T-helper 2 cell treated with Interferon-gamma antibody and Interleukin-4, amounts not matched to agents 5 μg/mL and 100 μg/mL, for 36 hours (primary cell): ENCODE measurements at regions not wholly inside any gene's neighbourhood (a gene's known extent, or its start where the extent isn't known, plus 50 kb on each side); places are given as distances from the start of the nearest gene placed in this dataset.

Source experiments
- DNase-seq: peaks from one replicate; pipeline ENCODE4 v3.0.0; 2021; ENCODE audit warnings: low spot score
- H3K27ac Mint-ChIP-seq: one replicate; pipeline ENCODE4 v1.8.0; 2021; ENCODE audit warnings: mild to moderate bottlenecking, mixed read lengths
- H3K27me3 Mint-ChIP-seq: one replicate; pipeline ENCODE4 v1.8.0; 2021; ENCODE audit warnings: low read depth, mixed read lengths
- H3K36me3 Mint-ChIP-seq: one replicate; pipeline ENCODE4 v1.8.0; 2021; ENCODE audit warnings: low read depth, mixed read lengths
- H3K4me1 Mint-ChIP-seq: one replicate; pipeline ENCODE4 v1.8.0; 2021; ENCODE audit warnings: low read depth, mixed read lengths
- H3K4me3 Mint-ChIP-seq: one replicate; pipeline ENCODE4 v1.8.0; 2022; ENCODE audit warnings: mild to moderate bottlenecking, moderate library complexity, mixed read lengths
- H3K9me3 Mint-ChIP-seq: one replicate; pipeline ENCODE4 v1.8.0; 2021; ENCODE audit warnings: mixed read lengths

DNA sequence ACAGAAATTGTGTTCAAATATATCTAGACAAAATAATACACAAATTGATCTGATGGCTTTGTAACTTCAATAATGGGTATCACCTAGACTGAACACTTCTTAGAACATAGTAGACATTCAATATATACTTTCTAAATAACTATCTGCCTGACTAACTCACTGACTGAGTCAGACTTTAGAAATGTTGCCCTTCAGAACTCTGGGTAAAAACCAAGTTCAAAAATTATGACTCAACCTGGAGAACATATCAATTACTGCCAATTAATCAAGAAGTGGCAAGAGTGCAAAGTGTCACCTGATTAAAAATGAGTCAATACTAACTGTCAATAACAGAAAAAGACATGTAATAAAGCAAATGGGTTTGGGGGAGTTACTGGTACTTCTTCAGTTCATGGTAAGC, 144.6 kb upstream of the TMCO5A start:
- DNase-seq = no peak
- Mint-ChIP-seq H3K27ac (no peak overlapping the region), H3K4me3 (no peak overlapping the region)

DNA sequence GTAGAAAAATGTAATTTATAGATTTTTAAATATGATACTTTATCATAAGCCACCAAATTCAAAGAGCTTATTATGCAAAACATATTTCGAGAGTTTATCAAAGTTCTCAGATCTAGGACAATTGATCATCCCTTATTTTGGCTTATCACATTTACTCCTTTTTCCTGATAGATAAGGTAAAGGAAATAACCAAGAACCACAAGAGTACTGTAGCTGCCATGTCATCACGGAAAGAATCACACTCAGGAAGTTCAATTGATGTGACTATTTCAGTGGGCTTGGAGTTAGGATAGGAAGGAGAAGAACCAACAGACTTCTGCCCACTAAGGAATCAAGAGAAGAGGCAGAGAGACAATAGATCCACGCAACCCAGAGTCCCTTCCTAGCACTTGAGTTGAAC, 142.7 kb upstream of the TMCO5A start:
- Mint-ChIP-seq H3K4me3 (no peak overlapping the region), H3K36me3 (no peaks in the 10 kb centered on the region), H3K27me3 (no peaks in the 10 kb centered on the region), H3K27ac (no peak overlapping the region), H3K4me1 (no peaks in the 10 kb centered on the region), H3K9me3 (no peaks in the 10 kb centered on the region)
- no peak for DNase-seq

More for the DNA sequence above, 144.6 kb upstream of the TMCO5A start:
- Mint-ChIP-seq H3K9me3 (no peaks in the 10 kb centered on the region), H3K4me1 (no peaks in the 10 kb centered on the region), H3K36me3 (no peaks in the 10 kb centered on the region), H3K27me3 (peaks cover 4% of the 10 kb centered on the region)

DNA sequence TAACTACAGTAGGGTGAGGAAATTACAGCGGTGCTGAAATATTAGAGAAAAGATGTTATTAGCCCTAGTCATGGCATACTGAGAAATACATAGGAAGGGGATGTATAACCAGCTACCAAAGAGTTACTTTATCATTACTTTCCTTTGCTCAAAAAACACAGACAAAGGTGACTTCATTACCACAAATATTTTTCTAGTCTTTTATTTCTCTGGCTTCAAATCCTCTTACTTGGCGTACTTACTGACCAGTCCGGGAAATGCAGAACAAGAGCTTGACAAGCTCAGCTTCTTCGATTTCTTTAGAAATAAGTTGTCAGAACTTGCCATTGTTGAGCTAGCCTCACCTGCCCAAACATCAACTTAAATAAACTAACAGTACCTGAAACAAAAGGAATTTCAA, 142.1 kb upstream of the TMCO5A start:
- no peaks in the 10 kb centered on the region for H3K9me3 Mint-ChIP-seq
- no peaks in the 10 kb centered on the region for H3K4me1 Mint-ChIP-seq
- no peaks in the 10 kb centered on the region for H3K36me3 Mint-ChIP-seq
- no peaks in the 10 kb centered on the region for H3K27me3 Mint-ChIP-seq
- H3K27ac Mint-ChIP-seq = no peak overlapping the region
- no peak overlapping the region for H3K4me3 Mint-ChIP-seq
- DNase-seq = no peak

DNA sequence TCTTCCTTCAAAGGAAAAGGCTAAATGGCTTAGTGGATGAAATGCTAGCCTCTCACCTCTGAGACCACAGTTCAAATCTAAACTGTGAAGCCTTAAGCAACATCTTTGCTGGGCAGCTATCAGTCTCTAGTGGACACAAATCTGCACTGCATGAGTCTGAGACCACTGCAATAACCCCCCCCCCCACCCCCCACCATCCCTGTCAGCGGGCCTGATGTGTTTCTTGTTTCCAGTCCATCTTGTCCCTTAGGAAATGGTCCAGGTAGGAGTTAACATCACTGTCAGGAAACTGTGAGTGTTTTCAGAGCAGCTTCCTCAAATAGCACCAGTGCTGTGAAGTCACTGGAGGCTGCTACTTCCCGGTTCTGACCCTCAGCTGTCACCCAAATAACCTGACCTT, 140.6 kb upstream of the TMCO5A start:
- Mint-ChIP-seq H3K9me3 (peaks cover 4% of the 10 kb centered on the region), H3K4me1 (no peaks in the 10 kb centered on the region), H3K27ac (no peak overlapping the region), H3K4me3 (no peak overlapping the region), H3K36me3 (no peaks in the 10 kb centered on the region), H3K27me3 (no peaks in the 10 kb centered on the region)
- no peak for DNase-seq

DNA sequence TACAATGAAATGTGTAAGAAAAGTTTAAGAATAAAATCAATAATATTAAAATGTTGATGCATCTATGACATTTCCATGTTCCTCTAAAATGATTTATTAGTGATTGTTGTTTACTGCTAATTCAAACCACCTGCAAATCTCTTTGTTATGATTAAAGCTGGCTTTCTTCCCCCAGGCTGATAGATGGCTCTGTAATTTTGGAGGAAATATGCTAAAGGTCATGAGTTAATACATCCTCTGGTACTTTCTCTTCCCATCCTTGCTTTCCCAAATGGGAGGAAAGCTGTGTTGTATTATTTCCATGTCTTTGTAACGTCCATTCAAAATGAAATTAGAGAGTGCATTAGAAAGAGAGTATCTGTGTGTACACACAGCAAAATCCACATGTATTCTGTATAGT, 139.5 kb upstream of the TMCO5A start:
- peaks cover 4% of the 10 kb centered on the region for H3K9me3 Mint-ChIP-seq
- no peaks in the 10 kb centered on the region for H3K36me3 Mint-ChIP-seq
- H3K27ac Mint-ChIP-seq = no peak overlapping the region
- H3K4me3 Mint-ChIP-seq = no peak overlapping the region
- DNase-seq = no peak
- no peaks in the 10 kb centered on the region for H3K27me3 Mint-ChIP-seq
- H3K4me1 Mint-ChIP-seq = no peaks in the 10 kb centered on the region

DNA sequence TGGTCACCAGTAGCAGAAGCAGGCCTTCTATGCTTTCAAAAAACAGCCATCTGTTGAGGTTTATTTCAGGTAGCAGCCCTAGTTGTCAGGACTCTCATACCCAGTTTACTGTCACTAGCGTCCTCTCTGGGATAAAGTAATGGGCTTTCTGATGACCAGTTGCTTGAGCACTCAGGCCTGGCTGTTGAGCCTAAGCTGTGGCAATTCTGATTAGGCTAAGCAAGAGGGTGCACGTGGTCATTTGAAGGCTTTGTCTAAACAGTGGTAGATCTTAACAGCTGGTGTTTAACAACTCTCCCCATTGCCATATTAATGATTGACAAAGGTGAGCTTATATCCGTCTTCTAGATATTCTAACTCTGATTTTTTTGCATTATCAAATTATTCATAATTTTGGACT, 132.9 kb upstream of the TMCO5A start:
- no peaks in the 10 kb centered on the region for H3K36me3 Mint-ChIP-seq
- peaks cover 4% of the 10 kb centered on the region for H3K9me3 Mint-ChIP-seq
- DNase-seq = no peak
- H3K27me3 Mint-ChIP-seq = no peaks in the 10 kb centered on the region
- no peaks in the 10 kb centered on the region for H3K4me1 Mint-ChIP-seq
- no peak overlapping the region for H3K27ac Mint-ChIP-seq
- H3K4me3 Mint-ChIP-seq = no peak overlapping the region

DNA sequence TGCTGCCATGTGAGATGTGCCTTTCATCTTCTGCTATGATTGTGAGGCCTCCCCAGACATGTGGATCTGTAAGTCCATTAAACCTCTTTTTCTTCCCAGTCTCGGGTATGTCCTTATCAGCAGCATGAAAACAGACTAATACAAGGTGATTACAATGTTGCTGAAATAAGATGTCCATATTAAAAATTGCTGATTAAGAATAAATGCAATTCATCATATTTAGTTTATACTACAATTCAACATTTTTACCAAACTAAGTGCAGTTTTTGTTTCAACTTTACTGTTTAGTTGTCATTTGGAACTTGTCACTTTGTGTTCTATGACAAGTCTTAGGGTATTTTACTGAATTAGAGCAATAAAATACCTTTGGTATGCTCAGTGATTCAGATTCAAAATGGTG, 127.6 kb upstream of the TMCO5A start:
- no peaks in the 10 kb centered on the region for H3K36me3 Mint-ChIP-seq
- H3K27ac Mint-ChIP-seq = no peak overlapping the region
- H3K4me3 Mint-ChIP-seq = no peak overlapping the region
- no peaks in the 10 kb centered on the region for H3K9me3 Mint-ChIP-seq
- H3K4me1 Mint-ChIP-seq = no peaks in the 10 kb centered on the region
- no peaks in the 10 kb centered on the region for H3K27me3 Mint-ChIP-seq
- no peak for DNase-seq

DNA sequence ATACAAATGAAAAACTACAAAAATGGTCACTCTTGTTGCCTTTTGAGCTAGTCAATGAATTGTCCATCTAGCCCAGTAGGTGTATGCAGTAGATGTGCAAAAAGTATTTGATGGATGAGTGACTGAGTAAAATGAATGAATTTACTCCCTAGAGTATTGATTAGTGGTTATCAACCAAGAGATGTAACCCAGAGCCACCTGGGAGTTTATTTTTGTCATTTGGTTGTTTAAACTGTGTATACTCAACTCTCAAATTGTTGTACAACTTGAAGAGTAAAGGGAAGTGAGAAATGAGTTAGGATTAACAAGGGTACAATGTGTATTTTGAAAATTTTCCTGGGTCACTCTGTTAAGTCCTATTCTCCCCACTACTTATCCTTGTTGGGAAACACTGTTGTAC, 124.1 kb upstream of the TMCO5A start:
- no peaks in the 10 kb centered on the region for H3K9me3 Mint-ChIP-seq
- H3K4me3 Mint-ChIP-seq = no peak overlapping the region
- no peaks in the 10 kb centered on the region for H3K27me3 Mint-ChIP-seq
- H3K4me1 Mint-ChIP-seq = no peaks in the 10 kb centered on the region
- H3K27ac Mint-ChIP-seq = no peak overlapping the region
- no peak for DNase-seq
- no peaks in the 10 kb centered on the region for H3K36me3 Mint-ChIP-seq

DNA sequence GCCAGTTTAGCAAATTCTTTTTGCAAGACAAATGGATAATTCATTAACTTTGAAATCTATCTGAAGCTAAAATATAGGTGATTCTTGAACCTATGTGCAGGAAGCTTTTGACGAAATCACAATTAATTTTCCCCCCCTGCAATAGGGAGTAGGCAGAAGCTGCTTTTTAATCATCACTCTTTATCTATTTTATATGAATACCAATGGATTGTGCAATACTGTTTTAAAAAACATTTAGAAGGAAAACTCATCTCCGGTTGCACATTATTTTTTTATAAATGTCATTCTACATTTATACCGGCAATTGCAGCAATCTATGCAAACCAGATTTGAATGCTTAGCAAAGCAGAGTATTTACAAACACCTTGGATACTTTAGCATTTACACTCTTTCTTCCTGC, 121.1 kb upstream of the TMCO5A start:
- DNase-seq = no peak
- Mint-ChIP-seq H3K4me1 (no peaks in the 10 kb centered on the region), H3K27me3 (no peaks in the 10 kb centered on the region), H3K36me3 (no peaks in the 10 kb centered on the region), H3K9me3 (no peaks in the 10 kb centered on the region), H3K27ac (no peak overlapping the region), H3K4me3 (no peak overlapping the region)

DNA sequence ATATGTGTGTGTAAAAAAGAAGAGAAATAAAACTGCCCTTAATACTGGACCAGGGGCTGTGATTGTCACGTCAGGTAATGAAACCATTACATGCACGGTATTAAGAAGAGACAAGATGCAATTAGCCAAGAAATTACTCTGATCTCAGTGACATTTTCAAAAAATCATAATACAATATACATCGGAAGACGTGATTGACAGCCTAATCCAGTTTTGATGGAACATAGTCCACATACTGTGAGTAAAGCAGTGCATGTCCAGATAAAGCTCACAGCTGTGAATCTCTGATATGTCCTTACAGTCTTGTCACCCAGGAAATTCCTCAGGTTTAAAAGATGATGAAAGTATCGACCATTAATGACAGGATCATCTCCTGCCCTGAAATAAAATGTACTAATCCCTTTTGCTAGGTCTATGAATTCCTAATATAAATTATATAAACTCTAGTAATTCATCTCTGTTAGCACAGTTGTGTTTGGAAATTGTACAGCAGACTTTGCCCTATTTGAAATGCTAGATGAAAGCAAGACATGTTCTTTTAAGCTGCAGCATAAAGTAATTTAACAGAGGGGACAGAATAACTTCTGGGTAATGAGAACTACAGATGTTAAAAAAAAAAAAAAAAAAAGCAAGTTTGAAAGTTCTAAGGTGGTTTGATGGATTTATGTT, 119.5 kb upstream of the TMCO5A start:
- Mint-ChIP-seq H3K36me3 (no peaks in the 10 kb centered on the region), H3K9me3 (no peaks in the 10 kb centered on the region), H3K4me1 (no peaks in the 10 kb centered on the region), H3K27me3 (no peaks in the 10 kb centered on the region), H3K4me3 (no peak overlapping the region), H3K27ac (no peak overlapping the region)
- DNase-seq = no peak

DNA sequence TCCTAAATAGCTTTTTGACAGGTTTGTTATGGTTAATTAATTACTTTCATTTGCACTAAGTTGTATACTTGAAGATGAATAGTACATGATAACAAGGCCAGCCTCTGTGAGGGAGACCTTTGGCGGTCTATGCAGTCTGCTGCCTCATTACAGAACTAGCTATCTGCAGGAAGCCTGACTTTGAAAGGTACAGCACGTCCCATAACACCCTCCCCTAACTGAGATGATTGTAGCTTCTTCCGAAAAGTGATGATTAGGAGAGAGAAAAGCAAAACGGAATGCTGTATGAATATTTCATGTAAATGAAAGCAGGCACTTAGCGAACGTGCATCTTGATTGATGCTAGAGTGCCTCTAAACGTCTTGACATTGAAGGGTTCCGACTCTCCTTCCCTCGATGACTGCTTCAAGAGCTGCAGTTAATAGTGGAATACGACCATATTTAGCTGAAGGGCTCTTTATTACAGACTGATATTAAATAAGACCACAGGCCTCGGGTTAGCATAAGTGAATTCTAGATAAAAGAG, 116.2 kb upstream of the TMCO5A start:
- Mint-ChIP-seq H3K36me3 (no peaks in the 10 kb centered on the region), H3K4me3 (no peak overlapping the region), H3K27me3 (no peaks in the 10 kb centered on the region), H3K9me3 (no peaks in the 10 kb centered on the region), H3K4me1 (no peaks in the 10 kb centered on the region), H3K27ac (no peak overlapping the region)
- DNase-seq = no peak

DNA sequence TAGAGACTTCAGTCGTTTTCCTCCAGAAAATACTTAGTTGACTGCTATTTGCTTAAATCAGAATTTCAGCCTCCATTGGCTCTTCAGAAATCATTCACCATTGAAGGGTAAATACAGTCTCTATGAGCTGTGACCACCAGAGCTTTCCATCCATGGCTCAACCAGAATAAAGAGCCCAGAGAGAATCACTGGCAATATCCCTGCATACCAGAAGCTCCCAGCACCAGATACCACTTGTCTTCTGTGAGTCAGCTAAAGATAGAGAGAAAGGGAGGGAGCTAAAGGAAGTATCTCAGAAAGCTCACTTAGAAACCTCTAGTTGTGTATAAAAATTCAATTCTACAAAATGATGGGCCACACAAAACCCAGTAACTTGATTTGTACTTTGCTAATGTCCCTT, 115.2 kb upstream of the TMCO5A start:
- DNase-seq = no peak
- Mint-ChIP-seq H3K4me1 (no peaks in the 10 kb centered on the region), H3K36me3 (no peaks in the 10 kb centered on the region), H3K27ac (no peak overlapping the region), H3K27me3 (no peaks in the 10 kb centered on the region), H3K4me3 (no peak overlapping the region), H3K9me3 (no peaks in the 10 kb centered on the region)

DNA sequence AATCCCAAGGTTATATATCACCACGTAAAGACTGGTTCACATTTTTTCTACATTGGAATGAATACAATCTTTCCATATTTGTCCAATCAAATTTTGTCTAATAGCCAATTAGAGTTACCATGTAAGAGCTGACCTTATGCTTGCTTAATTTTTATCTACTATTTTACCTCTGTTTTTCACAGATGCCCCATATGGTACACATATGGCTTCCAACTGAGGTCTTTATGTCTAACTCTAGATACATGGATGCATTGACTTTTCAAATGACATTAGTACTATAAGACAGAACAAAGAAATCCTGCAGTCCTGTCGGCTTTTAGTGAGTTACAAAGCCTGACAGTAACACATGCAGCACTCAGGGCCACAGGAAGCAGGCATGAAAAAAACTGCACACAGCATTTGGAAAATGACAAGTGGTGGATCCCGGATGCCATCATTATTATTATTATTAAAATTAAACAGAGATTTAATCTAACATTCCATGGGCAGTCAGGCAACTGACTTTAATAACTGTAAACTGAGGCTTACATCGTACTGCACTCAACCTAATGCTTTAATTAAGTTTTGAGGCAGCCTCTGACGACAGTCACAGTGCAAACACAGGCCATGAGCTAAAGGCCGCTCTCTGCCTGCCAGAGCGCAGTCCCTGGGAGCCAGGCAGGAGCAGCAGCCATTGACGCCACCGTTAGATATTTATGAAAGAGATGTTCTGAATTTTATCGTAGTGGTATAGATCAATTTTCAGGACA, 113.9 kb upstream of the TMCO5A start:
- Mint-ChIP-seq H3K4me3 (no peak overlapping the region), H3K9me3 (no peaks in the 10 kb centered on the region), H3K36me3 (no peaks in the 10 kb centered on the region), H3K27me3 (no peaks in the 10 kb centered on the region), H3K4me1 (no peaks in the 10 kb centered on the region), H3K27ac (no peak overlapping the region)
- DNase-seq = no peak

DNA sequence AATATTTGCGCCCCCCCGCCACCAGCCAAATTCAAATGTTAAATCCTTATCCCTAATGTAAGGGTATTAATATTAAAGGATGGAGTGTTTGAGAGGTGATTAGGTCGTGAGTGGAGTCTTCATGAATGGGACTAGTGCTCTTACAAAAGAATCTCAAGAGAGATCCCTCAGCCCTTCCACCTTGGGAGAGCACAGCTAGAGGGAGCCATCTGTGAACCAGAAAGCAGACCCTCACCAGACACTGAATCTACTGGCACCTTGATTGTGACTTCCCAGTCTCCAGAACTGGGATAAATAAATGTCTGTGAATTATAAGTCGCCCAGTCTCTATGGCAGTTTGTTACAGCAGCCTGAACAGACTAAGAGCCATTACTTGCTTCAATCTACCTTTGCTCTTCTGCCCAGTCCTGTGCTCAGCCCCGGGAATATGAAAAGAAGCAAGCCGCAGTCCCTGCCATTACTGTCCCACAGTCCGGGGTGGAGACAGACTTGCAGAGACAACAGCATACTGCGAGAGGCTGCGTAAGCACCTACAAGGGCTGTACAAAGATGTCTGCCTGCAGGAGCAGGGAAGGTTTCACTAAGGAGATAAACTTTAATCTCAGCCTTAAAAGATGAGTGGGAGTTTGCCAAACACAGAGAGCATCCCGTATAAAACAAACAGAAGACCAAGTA, 110.7 kb upstream of the TMCO5A start:
- DNase-seq = no peak
- H3K9me3 Mint-ChIP-seq = no peaks in the 10 kb centered on the region
- H3K36me3 Mint-ChIP-seq = no peaks in the 10 kb centered on the region
- H3K27me3 Mint-ChIP-seq = no peaks in the 10 kb centered on the region
- H3K27ac Mint-ChIP-seq = no peak overlapping the region
- H3K4me1 Mint-ChIP-seq = no peaks in the 10 kb centered on the region
- H3K4me3 Mint-ChIP-seq = no peak overlapping the region
